HEK293 (cell line): ENCODE measurements at regions not wholly inside any gene's neighbourhood (a gene's known extent, or its start where the extent isn't known, plus 50 kb on each side); places are given as distances from the start of the nearest gene placed in this dataset.

Source experiments
- BCL11A ChIP-seq: fragments of 450-650 bp; formaldehyde crosslinking; IDR thresholded peaks from 2 replicates; pipeline ENCODE4 v1.5.1; 2016; ENCODE audit warnings: low read depth, missing biosample characterization, missing genetic modification characterization
- PBX3 ChIP-seq: sonication (generic); formaldehyde crosslinking; IDR thresholded peaks from 2 replicates; pipeline ENCODE4 v1.8.1; 2022; ENCODE audit warnings: mild to moderate bottlenecking, moderate library complexity, missing genetic modification reagents
- SALL2 ChIP-seq: fragments of 450-650 bp; formaldehyde crosslinking; IDR thresholded peaks from 2 replicates; pipeline ENCODE4 v1.5.0; 2017; ENCODE audit warnings: missing biosample characterization, mild to moderate bottlenecking, missing genetic modification characterization, borderline replicate concordance
- YY1 ChIP-seq: fragments of 450-650 bp; formaldehyde crosslinking; IDR thresholded peaks from 2 replicates; pipeline ENCODE4 v1.5.1; 2018; ENCODE audit warnings: missing biosample characterization, missing genetic modification characterization
- ZBTB17 ChIP-seq: fragments of 450-650 bp; formaldehyde crosslinking; IDR thresholded peaks from 2 replicates; pipeline ENCODE4 v1.5.1; 2016; ENCODE audit warnings: missing biosample characterization, missing genetic modification characterization
- ZBTB48 ChIP-seq: fragments of 450-650 bp; formaldehyde crosslinking; IDR thresholded peaks from 2 replicates; pipeline ENCODE4 v1.5.1; 2016; ENCODE audit warnings: missing biosample characterization, missing genetic modification characterization
- ZNF132 ChIP-seq: fragments of 450-650 bp; formaldehyde crosslinking; IDR thresholded peaks from 2 replicates; pipeline ENCODE4 v1.5.1; 2017; ENCODE audit warnings: missing biosample characterization, missing genetic modification characterization, borderline replicate concordance
- ZNF23 ChIP-seq: fragments of 450-650 bp; formaldehyde crosslinking; IDR thresholded peaks from 2 replicates; pipeline ENCODE4 v1.5.1; 2016; ENCODE audit warnings: missing biosample characterization, missing genetic modification characterization, borderline replicate concordance
- ZNF324 ChIP-seq: fragments of 450-650 bp; formaldehyde crosslinking; IDR thresholded peaks from 2 replicates; pipeline ENCODE4 v1.5.1; 2016; ENCODE audit warnings: missing biosample characterization, missing genetic modification characterization
- ZNF423 ChIP-seq: fragments of 450-650 bp; formaldehyde crosslinking; IDR thresholded peaks from 2 replicates; pipeline ENCODE4 v1.5.1; 2016; ENCODE audit warnings: missing biosample characterization, missing genetic modification characterization
- ZNF530 ChIP-seq: fragments of 450-650 bp; formaldehyde crosslinking; IDR thresholded peaks from 2 replicates; pipeline ENCODE4 v1.5.1; 2016; ENCODE audit warnings: low read depth, missing biosample characterization, missing genetic modification characterization
- ZNF623 ChIP-seq: fragments of 450-650 bp; formaldehyde crosslinking; IDR thresholded peaks from 2 replicates; pipeline ENCODE4 v1.5.1; 2016; ENCODE audit warnings: missing biosample characterization, missing genetic modification characterization
- ZNF777 ChIP-seq: fragments of 450-650 bp; formaldehyde crosslinking; IDR thresholded peaks from 2 replicates; pipeline ENCODE4 v1.5.1; 2017; ENCODE audit warnings: missing biosample characterization, missing genetic modification characterization, borderline replicate concordance
- TF ChIP-seq, protein P1 (sequence below): fragments of 450-650 bp; formaldehyde crosslinking; IDR thresholded peaks from 2 replicates; pipeline ENCODE4 v1.5.1; 2016; ENCODE audit warnings: missing biosample characterization, missing genetic modification characterization

DNA sequence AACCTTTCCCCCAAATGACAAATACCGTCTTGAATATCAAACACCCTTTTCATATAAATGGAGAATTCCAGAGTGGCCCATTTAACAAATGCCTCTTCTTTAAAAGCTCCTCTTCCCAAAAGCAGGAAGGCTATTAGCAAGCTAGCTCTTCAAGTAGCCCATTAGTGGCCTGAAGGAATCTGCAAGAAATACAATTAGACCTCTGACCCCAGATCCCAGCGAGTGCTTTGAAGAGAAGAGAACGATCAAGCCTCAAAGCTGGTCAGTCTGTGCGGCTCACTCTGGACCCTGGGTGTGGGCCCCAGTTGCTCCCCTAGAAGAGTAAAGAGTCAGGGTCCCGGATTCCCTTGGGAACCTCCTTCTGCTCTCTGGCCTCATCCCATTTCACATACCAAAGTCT lies 325.6 kb downstream of the NUAK1 start:
- TF ChIP-seq ZNF623 (tag by site-specific recombination) (no peak), BCL11A (tag by site-specific recombination) (no peak), ZNF423 (no peak), ZNF23 (no peak), ZBTB17 (no peak), ZNF324 (tag by site-specific recombination) (no peak), ZNF530 (tag by site-specific recombination) (no peak), SALL2 (no peak), PBX3 (CRISPR knock-in tag) (no peak), ZBTB48 (tag by site-specific recombination) (no peak), ZNF132 (no peak), ZNF777 (tag by site-specific recombination) (no peak), YY1 (tag by site-specific recombination) (no peak)
- TF ChIP-seq, protein P1, sequence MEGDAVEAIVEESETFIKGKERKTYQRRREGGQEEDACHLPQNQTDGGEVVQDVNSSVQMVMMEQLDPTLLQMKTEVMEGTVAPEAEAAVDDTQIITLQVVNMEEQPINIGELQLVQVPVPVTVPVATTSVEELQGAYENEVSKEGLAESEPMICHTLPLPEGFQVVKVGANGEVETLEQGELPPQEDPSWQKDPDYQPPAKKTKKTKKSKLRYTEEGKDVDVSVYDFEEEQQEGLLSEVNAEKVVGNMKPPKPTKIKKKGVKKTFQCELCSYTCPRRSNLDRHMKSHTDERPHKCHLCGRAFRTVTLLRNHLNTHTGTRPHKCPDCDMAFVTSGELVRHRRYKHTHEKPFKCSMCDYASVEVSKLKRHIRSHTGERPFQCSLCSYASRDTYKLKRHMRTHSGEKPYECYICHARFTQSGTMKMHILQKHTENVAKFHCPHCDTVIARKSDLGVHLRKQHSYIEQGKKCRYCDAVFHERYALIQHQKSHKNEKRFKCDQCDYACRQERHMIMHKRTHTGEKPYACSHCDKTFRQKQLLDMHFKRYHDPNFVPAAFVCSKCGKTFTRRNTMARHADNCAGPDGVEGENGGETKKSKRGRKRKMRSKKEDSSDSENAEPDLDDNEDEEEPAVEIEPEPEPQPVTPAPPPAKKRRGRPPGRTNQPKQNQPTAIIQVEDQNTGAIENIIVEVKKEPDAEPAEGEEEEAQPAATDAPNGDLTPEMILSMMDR, result no peak
